Kidney (tissue), 13 donors: ENCODE measurements at regions not wholly inside any gene's neighbourhood (a gene's known extent, or its start where the extent isn't known, plus 50 kb on each side); places are given as distances from the start of the nearest gene placed in this dataset.

Experiments
- DNase-seq, 5 donors: peaks; one replicate each; pipeline ENCODE4 v3.0.0-alpha.2; 2013 to 2020
- FAIRE-seq: peaks from 2 replicates; lab custom pipeline; 2012; peaks lifted over from hg19 to GRCh38; lab: Jason Lieb, UNC
- H3K27ac ChIP-seq, 2 donors: one replicate each; pipeline ENCODE4 v1.7.0; 2013; ENCODE audit warnings: low read depth in 2 of 2, low read length in 2 of 2, inconsistent platforms in 1 of 2
- H3K27me3 ChIP-seq: one replicate; pipeline ENCODE4 v1.7.1; 2013; ENCODE audit warnings: low read length, inconsistent platforms; ENCODE audit not compliant: control insufficient read depth, insufficient read depth
- H3K36me3 ChIP-seq, 3 donors: one replicate each; pipeline versions ENCODE4 v1.7.0 to v1.7.1; 2013; ENCODE audit warnings: low read length in 3 of 3, control low read depth in 1 of 3, inconsistent platforms in 1 of 3; ENCODE audit not compliant: insufficient read depth in 3 of 3, control insufficient read depth in 2 of 3
- H3K4me1 ChIP-seq, 3 donors: one replicate each; pipeline versions ENCODE4 v1.7.0 to v1.7.1; 2013; ENCODE audit warnings: low read length in 3 of 3, inconsistent platforms in 1 of 3, low read depth in 1 of 3; ENCODE audit not compliant: control insufficient read depth in 2 of 3, insufficient read depth in 2 of 3
- H3K4me3 ChIP-seq, 3 donors: one replicate each; pipeline versions ENCODE4 v1.7.0 to v1.8.1; 2013; ENCODE audit warnings: low read length in 3 of 3, control low read depth in 1 of 3, inconsistent platforms in 1 of 3
- H3K9ac ChIP-seq, 3 donors: one replicate each; pipeline versions ENCODE4 v1.7.0 to v1.7.1; 2013; ENCODE audit warnings: low read length in 3 of 3, control low read depth in 1 of 3, inconsistent platforms in 1 of 3
- H3K9me3 ChIP-seq, 3 donors: one replicate each; pipeline versions ENCODE4 v1.7.0 to v1.7.1; 2013; ENCODE audit warnings: low read length in 3 of 3, control low read depth in 1 of 3, inconsistent platforms in 1 of 3; ENCODE audit not compliant: control insufficient read depth in 2 of 3, insufficient read depth in 1 of 3
- intact Hi-C: fragments of 100-400 bp; cut with DNase I; formaldehyde crosslinking; loops from one replicate; pipeline ENCODE4 v1.11.1; 2022
- TF ChIP-seq, protein P1 (sequence below): IDR thresholded peaks from 3 replicates; pipeline ENCODE4 v1.5.1; 2012; ENCODE audit warnings: mild to moderate bottlenecking, moderate library complexity, borderline replicate concordance; ENCODE audit not compliant: insufficient read depth; ENCODE audit errors: extremely low read depth
- donor health status: control.
- donor health status: control.
- donor health status: control.
- donor health status: control.
- donor health status: control.
- donor health status: DM: yes; HTN: yes; CAD: no.
- donor health status: Normal renal cell carcinoma (clear cell type).

- intact Hi-C loops = no loop called here
- Histone ChIP-seq H3K27me3 (no peaks in the 10 kb centered on the region), H3K27ac (no peak overlapping the region), H3K36me3 (no peaks in the 10 kb centered on the region), H3K4me3 (no peak overlapping the region), H3K9me3 (no peaks in the 10 kb centered on the region), H3K9ac (no peak overlapping the region), H3K4me1 (no peaks in the 10 kb centered on the region)
- TF ChIP-seq, protein P1, sequence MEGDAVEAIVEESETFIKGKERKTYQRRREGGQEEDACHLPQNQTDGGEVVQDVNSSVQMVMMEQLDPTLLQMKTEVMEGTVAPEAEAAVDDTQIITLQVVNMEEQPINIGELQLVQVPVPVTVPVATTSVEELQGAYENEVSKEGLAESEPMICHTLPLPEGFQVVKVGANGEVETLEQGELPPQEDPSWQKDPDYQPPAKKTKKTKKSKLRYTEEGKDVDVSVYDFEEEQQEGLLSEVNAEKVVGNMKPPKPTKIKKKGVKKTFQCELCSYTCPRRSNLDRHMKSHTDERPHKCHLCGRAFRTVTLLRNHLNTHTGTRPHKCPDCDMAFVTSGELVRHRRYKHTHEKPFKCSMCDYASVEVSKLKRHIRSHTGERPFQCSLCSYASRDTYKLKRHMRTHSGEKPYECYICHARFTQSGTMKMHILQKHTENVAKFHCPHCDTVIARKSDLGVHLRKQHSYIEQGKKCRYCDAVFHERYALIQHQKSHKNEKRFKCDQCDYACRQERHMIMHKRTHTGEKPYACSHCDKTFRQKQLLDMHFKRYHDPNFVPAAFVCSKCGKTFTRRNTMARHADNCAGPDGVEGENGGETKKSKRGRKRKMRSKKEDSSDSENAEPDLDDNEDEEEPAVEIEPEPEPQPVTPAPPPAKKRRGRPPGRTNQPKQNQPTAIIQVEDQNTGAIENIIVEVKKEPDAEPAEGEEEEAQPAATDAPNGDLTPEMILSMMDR = no peak
- FAIRE-seq (no peak), DNase-seq (no peak)
These were observed 56.1 kb downstream of the BTG1 start for GRCh38 chr12:92089559-92089958.

DNA sequence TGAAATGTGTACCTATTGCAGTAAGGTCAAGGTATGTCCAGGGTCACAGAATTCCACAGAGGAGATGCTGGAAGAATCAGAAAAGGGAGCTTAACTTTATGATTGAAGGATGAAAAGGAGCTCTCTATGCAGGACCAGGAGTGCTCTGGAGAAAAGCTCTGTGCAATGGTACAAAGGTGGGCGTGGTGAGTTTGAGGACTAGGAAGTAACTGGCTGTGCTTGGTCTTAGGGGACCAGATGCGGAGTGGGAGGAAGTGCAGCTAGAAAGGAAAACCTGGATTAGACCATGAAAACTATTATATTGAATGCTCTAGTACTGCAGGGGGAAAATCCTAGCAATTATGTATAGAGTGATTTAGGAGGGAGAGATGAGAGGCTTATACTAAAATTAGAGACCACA is 56.8 kb downstream of the BTG1 start:
- no peak for FAIRE-seq
- Histone ChIP-seq H3K4me3 (no peak overlapping the region), H3K36me3 (no peaks in the 10 kb centered on the region), H3K9me3 (no peaks in the 10 kb centered on the region), H3K4me1 (no peaks in the 10 kb centered on the region), H3K27ac (no peak overlapping the region), H3K27me3 (no peaks in the 10 kb centered on the region), H3K9ac (no peak overlapping the region)
- intact Hi-C loops = no loop called here
- no peak for DNase-seq
- TF ChIP-seq, protein P1 = no peak

- DNase-seq = no peak
- Histone ChIP-seq H3K9ac (no peak overlapping the region), H3K9me3 (no peaks in the 10 kb centered on the region), H3K4me3 (no peak overlapping the region), H3K27ac (no peak overlapping the region), H3K36me3 (no peaks in the 10 kb centered on the region), H3K4me1 (no peaks in the 10 kb centered on the region), H3K27me3 (no peaks in the 10 kb centered on the region)
- no peak for FAIRE-seq
- intact Hi-C loops = no loop called here
- TF ChIP-seq, protein P1 = no peak
These were observed 60.0 kb downstream of the BTG1 start for GRCh38 chr12:92085736-92086040.

GRCh38 chr12:92085040-92085735 is 60.5 kb downstream of the BTG1 start:
- intact Hi-C loops = no loop called here
- FAIRE-seq = no peak

More at GRCh38 chr12:92085040-92085735, 60.5 kb downstream of the BTG1 start:
- H3K27ac ChIP-seq = no peak overlapping the region
- TF ChIP-seq, protein P1 = no peak
- no peaks in the 10 kb centered on the region for H3K27me3 ChIP-seq
- H3K36me3 ChIP-seq = no peaks in the 10 kb centered on the region
- no peak for DNase-seq
- H3K9me3 ChIP-seq = no peaks in the 10 kb centered on the region
- no peak overlapping the region for H3K4me3 ChIP-seq
- H3K4me1 ChIP-seq = no peaks in the 10 kb centered on the region
- H3K9ac ChIP-seq = no peak overlapping the region
